ENCODE measurements at regions not wholly inside any gene's neighbourhood (a gene's known extent, or its start where the extent isn't known, plus 50 kb on each side); places are given as distances from the start of the nearest gene placed in this dataset.

DNA sequence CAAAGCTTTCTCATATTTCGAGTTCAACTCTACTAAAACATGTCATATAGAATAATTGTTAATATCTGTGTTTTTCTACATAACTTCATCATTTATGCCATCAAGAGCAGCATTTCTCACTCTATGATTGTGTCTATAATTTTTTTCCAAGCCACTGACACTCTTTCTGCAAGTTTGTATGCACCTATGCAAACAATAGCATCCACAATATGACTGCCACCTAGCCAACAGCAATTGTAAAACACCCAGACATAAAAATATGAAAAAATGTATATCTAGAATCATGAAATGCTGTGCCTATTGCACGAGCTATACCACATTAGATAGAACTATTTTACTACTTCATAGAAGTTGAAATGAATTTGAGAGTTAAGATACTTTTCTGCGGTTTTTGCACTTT lies 286.5 kb upstream of the MARCKS start:
- TF ChIP-seq, protein P1, sequence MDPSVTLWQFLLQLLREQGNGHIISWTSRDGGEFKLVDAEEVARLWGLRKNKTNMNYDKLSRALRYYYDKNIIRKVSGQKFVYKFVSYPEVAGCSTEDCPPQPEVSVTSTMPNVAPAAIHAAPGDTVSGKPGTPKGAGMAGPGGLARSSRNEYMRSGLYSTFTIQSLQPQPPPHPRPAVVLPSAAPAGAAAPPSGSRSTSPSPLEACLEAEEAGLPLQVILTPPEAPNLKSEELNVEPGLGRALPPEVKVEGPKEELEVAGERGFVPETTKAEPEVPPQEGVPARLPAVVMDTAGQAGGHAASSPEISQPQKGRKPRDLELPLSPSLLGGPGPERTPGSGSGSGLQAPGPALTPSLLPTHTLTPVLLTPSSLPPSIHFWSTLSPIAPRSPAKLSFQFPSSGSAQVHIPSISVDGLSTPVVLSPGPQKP (IDR thresholded peaks at IDR 0.05; ENCODE audit: low read depth, low read length), result no peak
- TF ChIP-seq, protein P2, sequence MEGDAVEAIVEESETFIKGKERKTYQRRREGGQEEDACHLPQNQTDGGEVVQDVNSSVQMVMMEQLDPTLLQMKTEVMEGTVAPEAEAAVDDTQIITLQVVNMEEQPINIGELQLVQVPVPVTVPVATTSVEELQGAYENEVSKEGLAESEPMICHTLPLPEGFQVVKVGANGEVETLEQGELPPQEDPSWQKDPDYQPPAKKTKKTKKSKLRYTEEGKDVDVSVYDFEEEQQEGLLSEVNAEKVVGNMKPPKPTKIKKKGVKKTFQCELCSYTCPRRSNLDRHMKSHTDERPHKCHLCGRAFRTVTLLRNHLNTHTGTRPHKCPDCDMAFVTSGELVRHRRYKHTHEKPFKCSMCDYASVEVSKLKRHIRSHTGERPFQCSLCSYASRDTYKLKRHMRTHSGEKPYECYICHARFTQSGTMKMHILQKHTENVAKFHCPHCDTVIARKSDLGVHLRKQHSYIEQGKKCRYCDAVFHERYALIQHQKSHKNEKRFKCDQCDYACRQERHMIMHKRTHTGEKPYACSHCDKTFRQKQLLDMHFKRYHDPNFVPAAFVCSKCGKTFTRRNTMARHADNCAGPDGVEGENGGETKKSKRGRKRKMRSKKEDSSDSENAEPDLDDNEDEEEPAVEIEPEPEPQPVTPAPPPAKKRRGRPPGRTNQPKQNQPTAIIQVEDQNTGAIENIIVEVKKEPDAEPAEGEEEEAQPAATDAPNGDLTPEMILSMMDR (IDR thresholded peaks at IDR 0.05), result no peak
- TF ChIP-seq RARB (CRISPR knock-in tag; IDR thresholded peaks at IDR 0.05), result no peak
- TF ChIP-seq CEBPB (IDR thresholded peaks at IDR 0.05), result no peak
- TF ChIP-seq EP300 (IDR thresholded peaks at IDR 0.05), result no peak

Measured in A549 (cell line).